ENCODE measurements at regions not wholly inside any gene's neighbourhood (a gene's known extent, or its start where the extent isn't known, plus 50 kb on each side); places are given as distances from the start of the nearest gene placed in this dataset.
"Not testable (repeated sequence)": the region's sequence is repeated elsewhere in the genome, so short reads cannot be mapped to it uniquely, and the experiment has no call there.

DNA sequence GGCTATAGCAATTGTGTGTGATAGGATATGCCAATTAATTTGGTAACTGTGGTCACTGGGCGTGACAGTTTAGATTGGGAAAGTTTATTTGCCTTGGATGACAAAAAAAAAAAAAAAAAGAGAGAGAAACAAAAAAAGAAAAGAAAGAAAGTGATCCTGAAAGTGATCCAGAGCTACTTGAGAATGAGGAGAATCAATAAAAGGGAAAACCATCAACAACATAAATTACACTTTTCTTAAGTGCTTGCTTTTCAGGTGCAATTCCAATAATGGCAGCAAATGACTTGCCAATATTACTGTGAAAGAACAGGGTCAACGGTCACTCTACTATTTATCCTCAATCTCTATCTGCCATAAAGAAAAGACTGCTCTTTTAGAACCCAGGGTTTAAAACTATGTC lies 191.8 kb upstream of the SEMA3C start:
- DNase-seq = no peak

DNA sequence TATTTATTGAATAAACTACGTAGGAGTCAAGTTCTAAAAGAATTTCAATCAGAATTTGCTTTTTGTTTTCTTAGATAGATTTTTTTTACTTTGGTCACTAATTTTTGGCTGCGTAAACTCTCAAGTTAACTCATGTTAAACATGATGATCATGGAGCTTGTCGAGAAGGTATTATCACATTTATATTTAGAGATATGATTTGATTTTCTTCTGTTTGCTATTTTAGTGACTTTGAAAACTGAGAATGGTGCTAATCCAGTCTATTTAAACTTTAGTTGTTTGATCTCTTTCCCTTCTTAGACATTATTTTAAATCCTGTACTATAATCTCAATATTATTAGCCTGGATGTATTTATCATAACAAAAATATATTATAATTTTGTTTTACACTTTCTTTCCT lies 179.4 kb upstream of the SEMA3C start:
- no peak for DNase-seq

DNA sequence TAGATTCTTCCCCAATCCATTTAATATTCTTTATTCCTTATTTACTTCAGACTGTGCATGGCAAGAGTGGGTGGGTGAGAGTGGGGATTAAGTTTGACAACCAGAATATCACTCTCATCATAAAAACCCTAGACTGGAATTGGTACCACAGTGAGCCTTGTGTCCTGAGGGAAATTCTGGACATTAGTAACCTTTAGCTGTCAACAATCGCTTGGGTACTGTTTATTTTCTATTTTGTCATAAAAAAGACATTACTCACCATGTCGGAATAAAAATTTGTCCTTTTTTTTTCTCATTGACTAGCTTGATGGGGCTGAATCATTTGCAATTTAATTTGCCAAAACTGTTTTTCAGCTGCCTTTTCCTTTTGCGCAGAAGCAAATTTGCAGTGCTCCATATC lies 176.1 kb upstream of the SEMA3C start:
- DNase-seq = no peak

DNA sequence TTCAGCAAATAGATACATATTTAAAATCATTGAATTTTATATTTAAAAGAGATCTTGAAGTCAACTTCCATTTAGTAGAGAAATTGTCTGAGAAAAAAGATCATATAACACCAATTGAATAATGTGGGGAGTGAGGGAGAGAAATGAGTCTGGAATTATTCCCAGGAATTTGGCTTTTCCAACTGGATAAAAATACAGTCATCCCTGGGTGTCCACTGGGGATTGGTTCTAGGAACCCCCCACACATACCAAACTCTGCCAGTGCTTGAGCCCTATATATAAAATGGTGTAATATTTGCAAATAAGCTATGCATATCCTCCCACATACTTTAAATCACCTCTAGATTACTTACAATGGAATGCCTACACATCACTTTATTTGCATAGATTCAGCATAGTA lies 162.8 kb upstream of the SEMA3C start:
- DNase-seq = no peak

DNA sequence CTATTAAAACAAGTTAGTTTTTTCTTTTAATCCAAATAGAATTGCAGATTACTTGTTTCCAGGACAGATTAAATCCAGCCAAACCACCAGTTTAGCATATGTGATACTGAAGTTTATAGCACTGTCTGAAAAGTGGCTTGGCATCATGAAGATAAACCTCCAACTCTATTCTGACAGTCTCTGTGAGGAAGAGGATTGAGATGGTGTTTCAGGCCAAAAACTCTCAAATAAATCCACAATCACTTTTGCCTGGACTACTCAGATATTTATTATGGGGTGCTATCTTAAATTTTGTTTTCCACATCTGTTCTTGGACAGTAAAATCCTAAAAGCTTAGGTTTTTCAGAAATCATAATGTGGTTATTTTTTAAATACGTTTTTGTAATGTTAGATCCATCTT lies 161.7 kb upstream of the SEMA3C start:
- no peak for DNase-seq

DNA sequence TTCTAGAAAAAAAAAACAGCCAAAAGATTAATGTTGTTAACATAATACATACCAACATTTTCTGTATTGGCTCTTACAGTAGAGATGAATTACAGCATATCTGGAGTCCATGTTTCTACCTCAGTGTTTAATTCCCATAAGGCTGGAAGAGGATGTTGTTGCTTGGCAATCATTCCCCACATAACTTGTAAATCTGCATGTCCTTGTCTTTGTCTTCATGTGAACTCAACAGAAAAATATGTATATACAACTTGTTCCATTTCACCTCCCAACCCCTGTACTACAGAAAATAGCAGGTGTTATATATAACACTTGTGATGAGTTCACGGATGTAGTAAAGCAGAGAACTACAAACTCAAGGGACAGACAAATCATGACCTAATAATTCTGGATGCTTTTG lies 160.9 kb upstream of the SEMA3C start:
- no peak for DNase-seq

DNA sequence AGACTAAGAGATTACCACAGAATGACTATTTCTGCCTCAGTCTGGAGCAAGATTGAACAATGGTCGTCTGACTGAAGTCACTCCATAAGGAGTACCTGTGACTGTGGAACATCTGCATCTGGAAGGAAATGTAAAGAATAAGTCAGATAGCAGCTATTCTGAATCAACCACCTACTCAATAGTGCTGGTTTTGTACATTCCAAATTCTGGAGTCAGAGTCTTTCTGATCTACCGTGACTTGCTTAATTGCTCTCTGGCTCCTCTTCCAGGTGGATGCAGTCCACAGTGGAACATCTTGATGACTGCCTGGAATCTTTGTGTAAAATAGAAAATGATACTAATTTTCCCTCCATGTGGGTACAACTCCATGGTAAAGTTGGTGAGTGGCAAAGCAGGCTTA lies 156.3 kb upstream of the SEMA3C start:
- DNase-seq = no peak

DNA sequence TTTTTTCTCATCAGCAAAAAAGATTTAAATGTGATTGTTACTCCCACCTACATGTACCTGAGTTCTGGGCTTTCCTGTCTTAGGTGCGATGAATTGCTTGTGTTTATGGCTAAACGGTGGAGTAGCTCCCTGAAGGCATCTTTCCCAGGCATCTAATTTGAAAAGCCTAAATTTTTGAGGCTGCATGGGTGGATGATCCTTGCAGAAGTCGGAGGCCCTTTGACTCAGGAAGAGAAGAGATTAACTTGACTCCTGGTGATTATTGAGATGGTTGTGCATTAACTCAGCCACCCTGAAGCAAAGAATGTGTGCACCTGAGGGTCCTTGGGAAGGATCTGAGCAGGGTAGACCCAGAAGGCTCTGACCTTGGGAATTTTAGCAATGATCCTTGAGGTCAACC lies 155.6 kb upstream of the SEMA3C start:
- DNase-seq = no peak

DNA sequence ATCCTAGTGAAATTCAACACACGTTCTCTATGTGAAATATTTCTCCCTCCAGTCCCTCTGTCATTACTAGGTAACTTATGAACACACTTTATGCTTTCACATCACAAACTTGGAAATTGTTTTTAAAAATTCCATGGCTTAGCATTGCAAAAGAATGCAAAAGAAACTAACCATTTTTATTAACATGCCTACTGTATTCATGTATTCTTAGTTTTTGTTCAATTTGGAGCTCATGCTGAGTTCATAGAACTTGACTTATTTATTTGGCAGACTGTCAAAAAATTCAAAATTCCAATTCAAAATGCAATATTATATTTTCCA lies 155.0 kb upstream of the SEMA3C start:
- DNase-seq = no peak

DNA sequence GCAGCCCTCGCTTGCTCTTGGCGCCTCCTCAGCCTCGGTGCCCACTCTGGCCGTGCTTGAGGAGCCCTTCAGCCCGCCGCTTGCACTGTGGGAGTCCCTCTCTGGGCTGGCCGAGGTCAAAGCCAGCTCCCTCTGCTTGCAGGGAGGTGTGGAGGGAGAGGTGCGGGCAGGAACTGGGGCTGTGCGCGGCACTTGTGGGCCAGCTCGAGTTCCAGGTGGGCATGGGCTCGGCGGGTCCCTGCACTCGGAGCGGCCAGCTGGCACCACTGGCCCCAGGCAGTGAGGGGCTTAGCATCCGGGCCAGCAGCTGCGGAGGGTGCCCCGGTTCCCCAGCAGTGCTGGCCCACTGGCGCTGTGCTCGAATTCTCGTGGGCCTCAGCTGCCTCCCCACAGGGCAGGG lies 152.1 kb upstream of the SEMA3C start:
- DNase-seq = no peak

DNA sequence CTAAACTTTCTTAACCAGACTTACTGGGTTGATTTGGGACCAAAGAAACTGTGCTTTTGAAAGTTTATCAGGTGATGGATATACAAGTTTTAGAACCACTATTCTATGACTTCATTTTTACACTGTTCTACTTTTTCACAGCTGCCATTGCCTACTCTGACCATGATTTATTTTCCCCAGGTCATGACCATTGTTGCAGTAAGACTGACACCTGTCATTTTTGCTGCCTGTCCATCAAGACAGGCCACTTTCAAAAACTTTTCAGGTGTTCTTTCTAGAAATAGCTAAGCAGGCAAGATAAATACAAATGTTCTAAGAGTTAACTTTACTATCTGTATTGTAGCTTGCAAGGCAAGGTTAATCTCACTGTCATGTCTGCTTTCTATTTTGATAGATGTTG lies 147.9 kb upstream of the SEMA3C start:
- DNase-seq = no peak

DNA sequence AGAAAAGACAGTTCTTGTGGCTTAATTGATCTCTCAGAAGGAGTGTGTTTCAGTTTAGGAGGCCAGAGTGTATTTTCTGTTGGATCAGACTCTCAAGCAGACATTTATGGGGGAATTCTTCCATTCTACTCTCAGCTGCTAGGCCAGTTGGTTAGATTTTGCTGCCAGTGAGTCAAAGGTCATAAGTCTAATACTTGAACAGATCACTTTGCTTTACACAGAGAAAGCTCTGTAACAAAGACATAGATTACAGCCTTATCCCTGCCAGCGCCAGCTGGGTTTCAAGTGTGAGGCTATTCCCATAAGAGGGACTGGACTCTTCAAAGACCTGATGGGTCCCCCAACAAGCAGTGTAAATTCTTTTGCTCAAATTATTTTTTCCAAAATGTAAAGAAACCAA lies 145.6 kb upstream of the SEMA3C start:
- DNase-seq = no peak

DNA sequence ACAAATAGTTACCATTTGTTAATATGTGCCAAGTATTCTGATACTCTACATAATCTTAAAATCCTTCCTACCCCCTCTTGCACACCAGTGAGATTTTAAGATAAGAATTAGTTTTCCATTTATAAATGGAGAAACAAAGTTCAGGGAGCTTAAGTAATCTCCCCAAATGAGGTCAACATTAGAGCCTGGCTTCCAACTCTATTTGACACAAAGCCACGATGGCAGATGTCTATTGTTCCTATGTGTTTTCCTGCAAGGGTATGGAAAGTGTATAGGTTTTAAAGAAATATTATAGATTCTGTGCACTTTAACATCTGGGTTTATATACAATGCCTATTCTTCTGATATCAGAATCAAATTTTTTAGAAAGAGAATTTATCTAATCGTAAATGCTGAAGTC lies 143.9 kb upstream of the SEMA3C start:
- DNase-seq = no peak

DNA sequence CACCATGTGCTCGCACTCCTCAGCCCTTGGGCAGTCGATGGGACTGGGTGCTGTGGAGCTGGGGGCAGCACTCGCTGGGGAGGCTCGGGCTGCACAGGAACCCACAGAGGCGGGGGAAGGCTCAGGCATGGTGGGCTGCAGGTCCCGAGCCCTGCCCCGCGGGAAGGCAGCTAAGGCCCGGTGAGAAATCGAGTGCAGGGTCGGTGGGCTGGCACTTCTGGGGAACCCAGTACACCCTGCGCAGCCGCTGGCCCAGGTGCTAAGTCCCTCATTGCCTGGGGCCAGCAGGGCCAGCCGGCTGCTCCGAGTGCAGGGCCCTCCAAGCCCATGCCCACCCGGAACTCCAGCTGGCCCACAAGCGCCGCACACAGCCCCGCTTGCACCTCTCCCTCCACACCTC lies 138.6 kb upstream of the SEMA3C start:
- DNase-seq = not testable (repeated sequence)

DNA sequence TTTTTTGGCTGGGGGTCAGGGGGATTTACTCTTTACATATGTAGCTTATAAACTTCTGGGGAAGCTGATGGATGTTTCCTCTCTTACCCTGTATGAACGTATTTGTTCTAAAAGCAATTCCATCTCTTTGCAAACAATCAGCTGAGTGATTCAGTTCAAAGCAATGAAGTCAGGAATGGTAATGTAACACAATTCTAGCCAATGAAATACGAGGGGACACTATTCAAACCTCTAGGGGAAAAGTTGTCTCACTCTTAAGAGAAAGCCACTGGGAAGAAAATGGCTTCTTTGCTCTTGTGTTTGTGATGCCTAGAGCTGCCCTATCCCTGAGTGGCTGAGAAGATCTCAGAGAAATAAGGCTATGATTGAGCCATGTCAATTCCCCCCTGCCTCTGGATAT lies 134.8 kb upstream of the SEMA3C start:
- DNase-seq = no peak

DNA sequence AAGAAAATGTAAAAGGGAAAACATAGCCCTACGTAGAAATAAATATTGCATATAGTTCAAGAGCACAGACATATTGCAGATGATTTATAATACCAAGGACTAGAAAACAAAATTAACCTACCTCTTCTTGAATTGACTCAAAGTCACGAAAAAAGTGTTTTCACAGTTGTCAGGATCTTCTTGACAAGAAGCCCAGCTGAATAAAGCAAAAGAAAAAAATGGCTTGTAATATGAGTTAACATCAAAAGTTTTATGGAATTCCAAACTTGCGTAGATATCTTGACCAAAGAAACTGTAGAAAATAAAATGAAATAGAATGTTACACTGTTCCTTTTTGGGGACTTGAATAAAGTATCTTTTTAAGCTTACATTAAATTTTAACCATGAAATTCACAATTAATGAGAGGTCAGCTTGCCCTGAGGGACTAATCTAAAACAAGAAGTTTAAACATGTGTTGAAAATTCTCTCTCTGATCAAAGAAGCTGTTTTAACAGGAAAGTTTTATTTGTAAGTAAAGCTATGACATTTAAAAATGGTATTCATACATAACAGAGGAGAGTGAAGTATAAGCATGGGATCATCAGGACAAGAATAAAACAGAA lies 133.1 kb upstream of the SEMA3C start:
- DNase-seq = no peak

DNA sequence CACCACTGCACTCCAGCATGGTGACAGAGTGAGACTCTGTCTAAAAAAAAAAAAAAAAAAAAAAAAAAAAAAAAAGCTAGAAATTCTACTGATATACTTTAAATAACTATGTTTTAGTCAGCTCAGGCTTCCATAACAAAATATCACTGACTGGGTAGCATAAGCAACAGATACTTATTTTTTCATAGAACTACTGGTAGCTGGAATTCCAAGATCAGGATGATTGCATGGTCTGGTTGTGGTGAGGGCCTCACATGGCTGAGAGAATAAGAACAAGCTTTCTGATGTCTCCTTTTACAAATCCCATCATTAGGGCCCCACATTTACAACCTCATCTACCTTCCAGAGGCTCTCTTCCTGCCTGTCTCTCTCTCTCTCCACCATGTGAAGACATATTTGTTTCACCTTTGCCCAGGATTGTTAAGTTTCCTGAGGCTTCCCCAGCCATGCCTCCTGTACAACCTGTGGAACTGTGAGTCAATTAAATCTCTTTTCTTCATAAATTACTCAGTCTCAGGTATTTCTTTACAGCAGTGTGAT lies 126.7 kb upstream of the SEMA3C start:
- no peak for DNase-seq

DNA sequence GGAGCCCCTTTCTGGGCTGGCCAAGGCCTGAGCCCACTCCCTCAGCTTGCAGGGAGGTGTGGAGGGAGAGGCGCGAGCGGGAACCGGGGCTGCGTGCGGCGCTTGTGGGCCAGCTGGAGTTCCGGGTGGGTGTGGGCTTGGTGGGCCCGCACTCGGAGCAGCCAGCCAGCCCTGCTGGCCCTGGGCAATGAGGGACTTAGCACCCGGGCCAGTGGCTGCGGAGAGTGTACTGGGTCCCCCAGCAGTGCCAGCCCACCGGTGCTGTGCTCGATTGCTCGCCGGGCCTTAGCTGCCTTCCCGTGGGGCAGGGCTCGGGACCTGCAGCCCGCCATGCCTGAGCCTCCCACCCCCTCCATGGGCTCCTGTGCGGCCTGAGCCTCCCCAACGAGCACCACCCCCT lies 123.8 kb upstream of the SEMA3C start:
- DNase-seq = not testable (repeated sequence)

DNA sequence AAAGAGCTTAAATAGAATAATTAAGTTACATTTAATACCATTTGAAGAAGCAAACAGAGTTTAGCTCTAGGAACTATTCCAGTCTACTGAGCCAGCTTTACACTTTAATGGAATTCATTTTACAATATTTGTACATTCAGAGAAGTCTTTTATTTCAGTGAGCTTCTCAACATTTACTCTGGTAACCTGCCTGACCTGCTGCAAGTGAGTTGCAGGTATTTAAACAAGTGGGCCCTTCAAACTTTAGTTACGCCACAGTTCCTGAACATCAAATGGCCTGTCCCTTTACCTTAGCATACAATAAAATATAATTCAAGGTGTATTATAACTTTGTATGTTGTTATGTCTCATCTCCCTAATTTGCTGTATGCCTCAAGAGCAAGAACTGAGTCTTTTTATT lies 121.6 kb upstream of the SEMA3C start:
- DNase-seq = no peak

DNA sequence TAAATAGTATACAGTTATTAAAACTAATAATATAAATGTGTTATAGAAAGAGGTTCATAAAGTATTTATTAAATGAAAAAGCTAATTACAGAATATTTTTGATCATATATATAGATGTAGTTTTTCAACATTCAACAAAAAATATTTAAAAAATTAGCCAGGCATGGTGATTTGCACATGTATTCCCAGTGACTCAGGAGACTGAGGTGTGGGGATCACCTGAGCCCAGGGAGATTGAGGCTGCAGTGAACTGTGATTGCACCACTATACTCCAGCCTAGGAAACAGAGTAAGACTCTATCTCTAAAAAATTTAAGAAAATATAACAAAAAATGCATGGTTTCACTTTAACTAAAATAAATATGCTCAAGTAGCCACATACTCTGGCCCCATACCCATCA lies 118.0 kb upstream of the SEMA3C start:
- no peak for DNase-seq

DNA sequence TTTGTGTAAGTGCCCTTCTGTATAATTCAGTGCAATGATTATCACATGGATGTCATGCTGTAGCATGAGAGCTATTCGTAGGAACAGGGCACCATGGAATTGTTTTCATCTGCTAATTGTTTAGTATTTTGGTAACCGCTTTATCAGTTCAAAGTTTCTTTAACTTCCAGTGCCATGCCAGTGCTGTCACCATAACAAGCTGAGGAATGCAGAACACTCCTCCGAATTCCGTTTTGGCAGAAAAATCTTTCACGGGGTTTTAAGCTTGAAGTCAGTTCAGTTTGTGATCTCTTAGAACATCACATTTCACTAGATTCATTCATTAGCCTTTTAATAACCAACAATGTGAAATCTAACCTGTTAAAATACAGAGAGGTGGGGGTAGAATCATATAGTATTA lies 117.2 kb upstream of the SEMA3C start:
- no peak for DNase-seq

DNA sequence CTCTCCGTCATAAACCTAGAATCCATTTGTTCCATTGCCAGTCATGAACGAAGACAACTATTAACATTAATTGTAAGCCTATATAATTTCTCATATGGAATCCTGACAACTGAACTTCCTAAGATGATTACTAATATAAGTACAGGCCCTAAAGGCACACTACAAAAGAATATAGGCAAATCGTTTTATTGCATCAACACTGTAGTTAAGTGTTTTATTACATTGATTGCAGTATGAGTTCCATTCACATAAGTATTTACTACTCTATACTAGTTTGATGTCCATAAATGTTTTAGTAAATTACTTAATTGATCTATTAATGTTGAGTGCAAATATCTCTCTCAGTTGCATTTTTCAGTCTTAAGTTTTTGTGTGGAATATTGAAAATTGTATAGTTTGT lies 113.1 kb upstream of the SEMA3C start:
- no peak for DNase-seq

DNA sequence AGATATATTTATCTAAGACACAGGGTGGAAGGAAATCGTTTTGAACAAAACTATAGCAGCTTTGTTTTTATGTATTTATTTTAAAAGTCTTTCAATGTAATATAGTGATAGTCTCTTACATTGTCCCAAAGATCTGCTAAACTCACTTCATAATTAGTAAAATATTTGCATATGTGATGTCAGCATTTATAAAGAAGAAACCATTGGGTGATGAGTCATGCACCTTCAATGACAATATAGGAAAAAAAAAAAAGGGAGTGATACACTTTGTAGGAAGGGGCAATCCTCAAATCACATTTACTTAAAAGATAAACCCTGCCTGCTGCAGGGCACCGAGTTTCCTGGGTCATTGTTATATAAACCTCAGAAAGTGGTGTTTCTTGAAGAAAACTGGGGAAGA lies 112.4 kb upstream of the SEMA3C start:
- DNase-seq = no peak

DNA sequence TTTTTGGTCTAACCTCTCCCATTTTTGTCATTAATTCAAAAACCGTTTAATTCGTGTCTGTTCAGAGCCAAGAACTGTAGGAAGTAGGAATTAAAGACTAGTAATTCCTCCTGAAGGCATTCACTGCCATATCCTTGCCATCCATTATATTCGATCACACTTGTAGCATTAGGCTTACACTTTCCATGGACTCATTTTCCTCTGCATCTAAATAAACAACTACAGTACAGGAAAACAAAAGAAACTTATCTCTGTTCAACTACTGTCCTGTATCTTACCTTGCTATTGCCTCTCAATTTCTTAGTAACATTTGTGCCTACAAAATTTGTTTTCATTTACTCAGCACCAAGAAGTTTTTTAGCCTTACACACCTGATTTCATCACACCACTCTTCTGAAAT lies 111.6 kb upstream of the SEMA3C start:
- no peak for DNase-seq

DNA sequence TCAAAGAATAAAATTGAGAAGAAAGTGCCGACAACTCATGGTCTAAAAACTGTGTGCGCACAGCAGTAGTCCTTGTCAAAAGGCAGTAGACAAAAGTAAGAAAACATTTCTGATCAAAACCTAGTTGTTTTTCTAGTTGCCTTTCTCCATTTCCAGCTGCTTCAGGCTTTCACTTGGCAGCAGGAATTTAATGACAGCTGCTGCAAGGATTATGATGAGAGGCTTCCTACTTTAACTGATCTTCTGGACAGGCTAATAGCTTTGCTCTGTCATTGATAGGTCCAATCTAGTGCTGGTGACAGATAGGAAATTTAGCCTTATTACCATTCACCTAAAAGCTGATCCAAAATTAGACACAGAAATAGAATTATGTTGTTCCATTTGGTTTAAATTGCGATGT lies 110.7 kb upstream of the SEMA3C start:
- no peak for DNase-seq

DNA sequence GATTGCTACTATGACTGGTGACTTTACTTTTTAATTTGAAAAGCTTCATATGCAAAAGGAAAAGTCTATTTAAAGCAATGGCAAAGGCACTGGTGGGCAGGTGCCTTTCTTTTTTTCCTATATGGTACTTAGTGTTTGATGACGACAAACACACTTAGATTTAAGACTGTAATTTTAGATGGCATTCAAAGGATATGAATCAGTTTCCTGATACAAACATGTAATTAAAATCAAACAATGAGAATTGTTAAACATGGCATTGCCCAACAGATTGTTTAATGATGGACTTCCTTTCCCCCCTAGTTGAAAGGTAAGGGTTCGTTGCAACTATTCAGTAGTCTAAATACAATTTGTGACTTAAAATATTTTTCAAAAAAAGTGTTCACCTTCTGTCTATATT lies 106.5 kb upstream of the SEMA3C start:
- no peak for DNase-seq

Data from MV-4-11 (cell line).